ENCODE measurements at regions not wholly inside any gene's neighbourhood (a gene's known extent, or its start where the extent isn't known, plus 50 kb on each side); places are given as distances from the start of the nearest gene placed in this dataset.

DNA sequence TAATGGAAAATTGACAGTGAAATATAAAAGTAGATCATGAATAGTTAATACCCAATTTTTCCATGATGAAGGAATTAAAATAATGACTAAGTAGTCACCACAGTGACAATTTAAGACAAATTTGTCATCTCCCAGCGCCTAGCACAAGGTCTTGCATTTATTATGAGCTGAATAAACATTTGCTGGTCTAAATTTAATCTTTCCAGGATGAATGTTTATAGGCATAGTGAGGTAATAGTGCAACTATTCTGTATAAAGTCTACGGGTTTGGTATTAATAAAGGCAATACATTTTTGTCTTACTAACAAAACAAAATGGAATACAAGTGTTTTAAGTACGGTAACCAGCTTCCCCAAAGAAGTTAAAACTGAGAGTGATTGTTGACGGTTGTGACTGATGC is 209.3 kb downstream of the CD47 start:
- no peaks in the 10 kb centered on the region for H3K36me3 ChIP-seq (ENCODE audit: control insufficient read depth in 1 of 2, insufficient read depth in 2 of 2, low read length in 2 of 2)
- no peaks in the 10 kb centered on the region for H3K4me1 ChIP-seq (ENCODE audit: control insufficient read depth in 1 of 2, insufficient read depth in 2 of 2, low read length in 2 of 2)
- H3K9me3 ChIP-seq (ENCODE audit: control insufficient read depth in 1 of 2, low read length in 2 of 2) = no peaks in the 10 kb centered on the region
- H3K27me3 ChIP-seq (ENCODE audit: control insufficient read depth in 1 of 2, insufficient read depth in 2 of 2, low read length in 2 of 2) = no peaks in the 10 kb centered on the region
- no peak overlapping the region for H3K27ac ChIP-seq (ENCODE audit: low read depth, low read length)
- H3K4me3 ChIP-seq (ENCODE audit: low read depth in 1 of 2, low read length in 2 of 2) = no peak overlapping the region
- no peak overlapping the region for H3K9ac ChIP-seq (ENCODE audit: low read depth in 1 of 2, low read length in 2 of 2)

DNA sequence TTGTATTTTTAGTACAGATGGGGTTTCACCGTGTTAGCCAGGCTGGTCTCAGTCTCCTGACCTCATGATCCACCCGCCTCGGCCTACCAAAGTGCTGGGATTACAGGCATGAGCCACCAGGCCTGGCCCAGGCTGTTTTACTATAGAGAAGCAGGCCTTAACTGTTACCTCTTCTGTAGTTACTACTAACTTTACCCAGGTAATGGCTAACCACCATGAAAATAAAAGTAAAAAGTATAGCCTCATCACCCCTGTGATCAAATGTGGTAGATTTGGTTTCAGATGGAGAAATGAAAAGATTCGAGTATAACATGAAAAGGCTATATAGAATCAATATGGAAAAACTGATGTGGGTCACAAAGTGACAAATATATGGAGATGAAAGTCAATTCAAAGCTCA is 210.1 kb downstream of the CD47 start:
- H3K9ac ChIP-seq (ENCODE audit: low read depth in 1 of 2, low read length in 2 of 2) = no peak overlapping the region
- no peak overlapping the region for H3K4me3 ChIP-seq (ENCODE audit: low read depth in 1 of 2, low read length in 2 of 2)
- no peaks in the 10 kb centered on the region for H3K36me3 ChIP-seq (ENCODE audit: control insufficient read depth in 1 of 2, insufficient read depth in 2 of 2, low read length in 2 of 2)
- no peaks in the 10 kb centered on the region for H3K9me3 ChIP-seq (ENCODE audit: control insufficient read depth in 1 of 2, low read length in 2 of 2)
- H3K27ac ChIP-seq (ENCODE audit: low read depth, low read length) = no peak overlapping the region
- no peaks in the 10 kb centered on the region for H3K4me1 ChIP-seq (ENCODE audit: control insufficient read depth in 1 of 2, insufficient read depth in 2 of 2, low read length in 2 of 2)
- H3K27me3 ChIP-seq (ENCODE audit: control insufficient read depth in 1 of 2, insufficient read depth in 2 of 2, low read length in 2 of 2) = no peaks in the 10 kb centered on the region

DNA sequence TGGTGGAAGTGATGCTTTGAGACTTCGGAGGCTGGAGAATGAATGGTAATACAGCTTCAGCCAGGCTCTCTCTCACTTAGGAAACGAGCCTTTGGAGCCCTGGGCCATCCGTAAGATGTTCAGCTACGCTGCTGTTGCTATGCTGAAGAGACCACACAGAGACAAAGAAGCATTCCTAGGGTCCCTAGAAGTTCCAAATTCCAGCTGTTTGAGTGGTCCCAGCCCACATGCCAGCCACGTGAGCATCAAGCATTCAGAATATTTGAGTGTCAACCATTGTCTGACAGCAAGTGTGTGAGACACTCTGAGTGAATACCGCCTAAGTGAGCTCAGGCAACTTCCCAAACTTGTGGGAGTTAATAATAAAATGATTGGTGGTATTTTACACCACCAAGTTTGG is 212.9 kb downstream of the CD47 start:
- no peaks in the 10 kb centered on the region for H3K9me3 ChIP-seq (ENCODE audit: control insufficient read depth in 1 of 2, low read length in 2 of 2)
- H3K4me1 ChIP-seq (ENCODE audit: control insufficient read depth in 1 of 2, insufficient read depth in 2 of 2, low read length in 2 of 2) = no peaks in the 10 kb centered on the region
- H3K9ac ChIP-seq (ENCODE audit: low read depth in 1 of 2, low read length in 2 of 2) = no peak overlapping the region
- H3K27ac ChIP-seq (ENCODE audit: low read depth, low read length) = no peak overlapping the region
- H3K36me3 ChIP-seq (ENCODE audit: control insufficient read depth in 1 of 2, insufficient read depth in 2 of 2, low read length in 2 of 2) = no peaks in the 10 kb centered on the region
- H3K27me3 ChIP-seq (ENCODE audit: control insufficient read depth in 1 of 2, insufficient read depth in 2 of 2, low read length in 2 of 2) = no peaks in the 10 kb centered on the region
- H3K4me3 ChIP-seq (ENCODE audit: low read depth in 1 of 2, low read length in 2 of 2) = no peak overlapping the region

DNA sequence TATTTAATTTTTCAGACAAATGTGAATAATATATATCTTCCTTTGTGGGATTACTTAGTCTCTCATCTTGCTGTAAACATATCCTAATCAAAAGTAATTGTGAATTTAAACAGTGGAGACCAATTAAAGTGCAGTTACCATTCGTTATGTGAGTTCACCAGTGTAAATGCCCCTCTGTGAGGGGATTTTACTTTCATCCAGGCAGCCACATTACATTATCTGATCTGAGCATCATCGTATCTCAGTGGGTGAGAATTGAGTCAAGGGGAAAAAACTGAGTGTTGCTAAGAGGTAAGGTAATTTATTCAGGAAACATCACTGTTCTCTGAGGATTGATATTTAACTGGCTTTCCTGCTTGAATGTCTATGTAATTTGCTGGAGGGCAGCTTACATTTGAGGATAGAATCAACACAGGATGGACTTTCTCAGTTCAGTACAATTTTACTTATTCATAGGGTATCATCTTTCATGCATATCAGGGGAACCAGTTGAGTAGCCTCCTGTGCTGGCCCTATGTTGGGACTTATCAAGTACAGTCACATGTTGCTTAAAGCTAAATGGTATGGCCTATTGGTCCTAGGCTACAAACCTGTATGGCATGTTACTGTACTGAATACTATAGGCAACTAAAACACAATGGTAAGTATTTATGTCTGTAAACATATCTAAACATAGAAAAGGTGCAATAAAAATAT is 219.7 kb downstream of the CD47 start:
- Histone ChIP-seq H3K27me3 (ENCODE audit: control insufficient read depth in 1 of 2, insufficient read depth in 2 of 2, low read length in 2 of 2) (no peaks in the 10 kb centered on the region), H3K27ac (ENCODE audit: low read depth, low read length) (no peak overlapping the region), H3K4me3 (ENCODE audit: low read depth in 1 of 2, low read length in 2 of 2) (no peak overlapping the region), H3K4me1 (ENCODE audit: control insufficient read depth in 1 of 2, insufficient read depth in 2 of 2, low read length in 2 of 2) (no peaks in the 10 kb centered on the region), H3K36me3 (ENCODE audit: control insufficient read depth in 1 of 2, insufficient read depth in 2 of 2, low read length in 2 of 2) (no peaks in the 10 kb centered on the region), H3K9me3 (ENCODE audit: control insufficient read depth in 1 of 2, low read length in 2 of 2) (no peaks in the 10 kb centered on the region), H3K9ac (ENCODE audit: low read depth in 1 of 2, low read length in 2 of 2) (no peak overlapping the region)

DNA sequence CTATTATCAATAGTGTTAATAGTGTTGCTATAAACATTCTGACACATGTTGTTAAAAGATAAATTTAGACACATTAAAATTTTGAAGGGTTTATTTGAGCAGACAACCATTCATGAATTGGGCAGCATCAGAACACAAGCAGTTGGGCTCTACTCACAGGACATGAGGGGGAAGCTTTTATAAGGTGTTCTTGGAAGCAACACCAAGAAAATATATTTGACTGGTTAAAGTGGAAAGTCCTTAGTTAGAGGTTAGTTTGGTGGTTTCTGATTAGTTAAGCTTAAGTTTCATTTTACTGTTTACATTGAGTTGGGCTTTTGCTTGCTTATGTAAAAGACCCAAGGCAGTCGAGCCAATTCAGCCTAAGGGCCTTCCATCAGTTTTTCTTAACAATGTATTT is 220.7 kb downstream of the CD47 start:
- H3K27ac ChIP-seq (ENCODE audit: low read depth, low read length) = no peak overlapping the region
- H3K9me3 ChIP-seq (ENCODE audit: control insufficient read depth in 1 of 2, low read length in 2 of 2) = no peaks in the 10 kb centered on the region
- H3K4me1 ChIP-seq (ENCODE audit: control insufficient read depth in 1 of 2, insufficient read depth in 2 of 2, low read length in 2 of 2) = no peaks in the 10 kb centered on the region
- H3K4me3 ChIP-seq (ENCODE audit: low read depth in 1 of 2, low read length in 2 of 2) = no peak overlapping the region
- no peaks in the 10 kb centered on the region for H3K27me3 ChIP-seq (ENCODE audit: control insufficient read depth in 1 of 2, insufficient read depth in 2 of 2, low read length in 2 of 2)
- no peaks in the 10 kb centered on the region for H3K36me3 ChIP-seq (ENCODE audit: control insufficient read depth in 1 of 2, insufficient read depth in 2 of 2, low read length in 2 of 2)
- H3K9ac ChIP-seq (ENCODE audit: low read depth in 1 of 2, low read length in 2 of 2) = no peak overlapping the region

DNA sequence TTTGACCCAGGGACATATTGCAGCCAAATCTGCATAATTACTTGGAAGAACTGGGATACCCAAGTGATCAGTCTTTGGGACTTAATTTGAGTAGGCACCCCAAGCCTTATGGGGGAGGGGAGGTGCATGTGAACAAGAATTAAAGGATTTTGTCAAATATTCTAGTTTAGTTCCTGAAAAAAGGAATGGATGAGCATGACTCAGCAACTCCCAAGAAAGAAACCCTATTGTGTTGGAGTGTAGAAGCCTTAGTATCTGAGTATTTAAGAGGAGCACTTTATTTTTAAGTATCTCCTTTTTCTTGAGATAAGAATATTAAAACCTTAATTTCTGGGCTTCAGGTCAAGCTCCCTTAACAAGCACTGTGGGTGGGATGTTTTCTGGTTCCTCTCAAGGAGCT is 222.4 kb downstream of the CD47 start:
- Histone ChIP-seq H3K9me3 (ENCODE audit: control insufficient read depth in 1 of 2, low read length in 2 of 2) (no peaks in the 10 kb centered on the region), H3K9ac (ENCODE audit: low read depth in 1 of 2, low read length in 2 of 2) (no peak overlapping the region), H3K4me1 (ENCODE audit: control insufficient read depth in 1 of 2, insufficient read depth in 2 of 2, low read length in 2 of 2) (no peaks in the 10 kb centered on the region), H3K4me3 (ENCODE audit: low read depth in 1 of 2, low read length in 2 of 2) (no peak overlapping the region), H3K27me3 (ENCODE audit: control insufficient read depth in 1 of 2, insufficient read depth in 2 of 2, low read length in 2 of 2) (no peaks in the 10 kb centered on the region), H3K36me3 (ENCODE audit: control insufficient read depth in 1 of 2, insufficient read depth in 2 of 2, low read length in 2 of 2) (no peaks in the 10 kb centered on the region), H3K27ac (ENCODE audit: low read depth, low read length) (no peak overlapping the region)

DNA sequence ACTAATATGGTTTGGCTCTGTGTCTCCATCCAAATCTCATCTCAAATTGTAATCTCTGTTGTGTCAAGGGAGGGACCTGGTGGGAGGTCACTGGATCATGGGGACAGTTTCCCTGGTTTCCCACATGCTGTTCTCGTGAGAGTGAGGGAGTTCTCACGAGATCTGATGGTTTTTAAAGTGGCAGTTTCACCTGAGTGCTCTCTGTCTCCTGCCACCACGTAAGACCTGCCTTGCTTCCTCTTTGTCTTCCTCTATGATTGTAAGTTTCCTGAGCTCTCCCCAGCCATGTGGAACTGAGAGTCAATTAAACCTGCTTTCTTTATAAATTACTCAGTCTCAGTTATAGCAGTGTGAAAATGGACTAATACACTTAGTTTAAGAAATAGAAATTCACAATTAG is 228.9 kb downstream of the CD47 start:
- H3K4me1 ChIP-seq (ENCODE audit: control insufficient read depth in 1 of 2, insufficient read depth in 2 of 2, low read length in 2 of 2) = no peaks in the 10 kb centered on the region
- H3K27me3 ChIP-seq (ENCODE audit: control insufficient read depth in 1 of 2, insufficient read depth in 2 of 2, low read length in 2 of 2) = no peaks in the 10 kb centered on the region
- H3K9ac ChIP-seq (ENCODE audit: low read depth in 1 of 2, low read length in 2 of 2) = no peak overlapping the region
- no peaks in the 10 kb centered on the region for H3K9me3 ChIP-seq (ENCODE audit: control insufficient read depth in 1 of 2, low read length in 2 of 2)
- H3K27ac ChIP-seq (ENCODE audit: low read depth, low read length) = no peak overlapping the region
- no peak overlapping the region for H3K4me3 ChIP-seq (ENCODE audit: low read depth in 1 of 2, low read length in 2 of 2)
- H3K36me3 ChIP-seq (ENCODE audit: control insufficient read depth in 1 of 2, insufficient read depth in 2 of 2, low read length in 2 of 2) = no peaks in the 10 kb centered on the region

DNA sequence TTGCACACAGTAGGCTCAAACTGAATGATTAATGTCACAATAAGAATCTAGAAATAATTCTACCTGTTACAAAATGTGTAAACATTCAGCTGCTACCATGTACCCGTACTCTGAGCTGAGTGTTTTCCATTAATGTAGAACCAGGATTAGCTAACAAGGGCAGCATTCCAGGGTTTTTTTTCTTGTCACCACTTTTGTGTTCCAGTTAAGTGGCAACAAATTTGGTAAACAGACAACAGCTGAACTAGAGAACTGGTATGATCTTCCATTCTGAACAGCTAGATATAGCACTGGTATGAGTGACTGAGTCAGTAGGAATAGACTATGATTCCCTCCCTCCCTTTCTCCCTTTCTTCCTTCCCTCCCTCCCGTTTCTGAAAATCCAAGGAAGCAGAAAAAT is 229.4 kb downstream of the CD47 start:
- Histone ChIP-seq H3K4me1 (ENCODE audit: control insufficient read depth in 1 of 2, insufficient read depth in 2 of 2, low read length in 2 of 2) (no peaks in the 10 kb centered on the region), H3K9ac (ENCODE audit: low read depth in 1 of 2, low read length in 2 of 2) (no peak overlapping the region), H3K9me3 (ENCODE audit: control insufficient read depth in 1 of 2, low read length in 2 of 2) (no peaks in the 10 kb centered on the region), H3K27me3 (ENCODE audit: control insufficient read depth in 1 of 2, insufficient read depth in 2 of 2, low read length in 2 of 2) (no peaks in the 10 kb centered on the region), H3K27ac (ENCODE audit: low read depth, low read length) (no peak overlapping the region), H3K36me3 (ENCODE audit: control insufficient read depth in 1 of 2, insufficient read depth in 2 of 2, low read length in 2 of 2) (no peaks in the 10 kb centered on the region), H3K4me3 (ENCODE audit: low read depth in 1 of 2, low read length in 2 of 2) (no peak overlapping the region)

Measured in duodenal mucosa (tissue), 2 donors.